ENCODE measurements at regions not wholly inside any gene's neighbourhood (a gene's known extent, or its start where the extent isn't known, plus 50 kb on each side); places are given as distances from the start of the nearest gene placed in this dataset.

DNA sequence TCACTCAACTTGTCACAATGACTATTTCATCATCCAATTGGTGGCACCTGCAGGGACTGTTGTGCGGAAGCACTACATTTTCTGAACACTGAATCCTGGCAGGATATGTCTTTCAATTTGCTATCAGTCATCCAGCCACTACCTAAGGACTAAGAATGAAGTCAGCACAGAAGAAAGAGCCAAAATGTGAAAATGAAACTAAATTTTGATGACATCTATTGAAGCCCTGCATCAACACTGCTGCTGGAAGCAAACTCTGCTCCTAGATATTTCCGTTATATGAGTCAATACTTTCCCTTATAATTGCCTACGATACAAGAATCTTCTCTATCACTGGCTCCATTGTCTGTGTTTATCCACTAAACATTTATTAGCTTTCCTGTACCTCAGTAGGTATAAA lies 917.9 kb downstream of the RAPGEF2 start:
- H3K36me3 ChIP-seq, result no peaks in the 10 kb centered on the region
- H3K4me1 ChIP-seq (ENCODE audit: control insufficient read depth in 1 of 2, low read depth in 2 of 2), result no peaks in the 10 kb centered on the region
- no peak overlapping the region for H3K27ac ChIP-seq
- no peaks in the 10 kb centered on the region for H3K27me3 ChIP-seq (replicated peaks; ENCODE audit: insufficient read depth)
- H3K9me3 ChIP-seq, result no peaks in the 10 kb centered on the region
- ATAC-seq (ENCODE audit: insufficient number of reproducible peaks, low FRiP score, low read depth) (no peak), DNase-seq (ENCODE audit: low spot score) (no peak)
- TF ChIP-seq, protein P1, sequence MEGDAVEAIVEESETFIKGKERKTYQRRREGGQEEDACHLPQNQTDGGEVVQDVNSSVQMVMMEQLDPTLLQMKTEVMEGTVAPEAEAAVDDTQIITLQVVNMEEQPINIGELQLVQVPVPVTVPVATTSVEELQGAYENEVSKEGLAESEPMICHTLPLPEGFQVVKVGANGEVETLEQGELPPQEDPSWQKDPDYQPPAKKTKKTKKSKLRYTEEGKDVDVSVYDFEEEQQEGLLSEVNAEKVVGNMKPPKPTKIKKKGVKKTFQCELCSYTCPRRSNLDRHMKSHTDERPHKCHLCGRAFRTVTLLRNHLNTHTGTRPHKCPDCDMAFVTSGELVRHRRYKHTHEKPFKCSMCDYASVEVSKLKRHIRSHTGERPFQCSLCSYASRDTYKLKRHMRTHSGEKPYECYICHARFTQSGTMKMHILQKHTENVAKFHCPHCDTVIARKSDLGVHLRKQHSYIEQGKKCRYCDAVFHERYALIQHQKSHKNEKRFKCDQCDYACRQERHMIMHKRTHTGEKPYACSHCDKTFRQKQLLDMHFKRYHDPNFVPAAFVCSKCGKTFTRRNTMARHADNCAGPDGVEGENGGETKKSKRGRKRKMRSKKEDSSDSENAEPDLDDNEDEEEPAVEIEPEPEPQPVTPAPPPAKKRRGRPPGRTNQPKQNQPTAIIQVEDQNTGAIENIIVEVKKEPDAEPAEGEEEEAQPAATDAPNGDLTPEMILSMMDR (IDR thresholded peaks at IDR 0.05), result no peak
- no peak overlapping the region for H3K4me3 ChIP-seq

DNA sequence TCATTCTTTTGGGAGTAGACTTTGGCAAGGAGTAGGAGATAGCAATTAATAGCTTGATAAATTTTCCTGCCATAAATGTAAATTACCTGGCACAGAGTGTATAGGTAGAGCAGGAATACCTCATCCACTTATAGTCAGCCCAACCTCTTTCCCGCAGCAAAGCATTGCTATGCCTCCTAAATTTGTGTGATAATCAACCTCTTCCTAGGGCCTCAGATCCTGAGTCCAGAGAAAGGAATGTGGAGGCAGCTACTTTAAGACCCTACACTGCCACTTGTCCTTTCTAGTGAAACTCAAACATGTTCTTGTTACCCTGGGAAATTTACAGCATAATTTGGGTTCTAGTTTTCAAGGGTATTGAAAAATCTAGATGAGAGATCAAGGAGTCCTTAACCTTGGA lies 919.0 kb downstream of the RAPGEF2 start:
- ATAC-seq (ENCODE audit: insufficient number of reproducible peaks, low FRiP score, low read depth) (no peak), DNase-seq (ENCODE audit: low spot score) (no peak)
- no peaks in the 10 kb centered on the region for H3K9me3 ChIP-seq
- no peaks in the 10 kb centered on the region for H3K27me3 ChIP-seq (replicated peaks; ENCODE audit: insufficient read depth)
- TF ChIP-seq, protein P1 (IDR thresholded peaks at IDR 0.05), result no peak
- no peaks in the 10 kb centered on the region for H3K36me3 ChIP-seq
- no peaks in the 10 kb centered on the region for H3K4me1 ChIP-seq (ENCODE audit: control insufficient read depth in 1 of 2, low read depth in 2 of 2)
- H3K27ac ChIP-seq, result no peak overlapping the region
- H3K4me3 ChIP-seq, result no peak overlapping the region

DNA sequence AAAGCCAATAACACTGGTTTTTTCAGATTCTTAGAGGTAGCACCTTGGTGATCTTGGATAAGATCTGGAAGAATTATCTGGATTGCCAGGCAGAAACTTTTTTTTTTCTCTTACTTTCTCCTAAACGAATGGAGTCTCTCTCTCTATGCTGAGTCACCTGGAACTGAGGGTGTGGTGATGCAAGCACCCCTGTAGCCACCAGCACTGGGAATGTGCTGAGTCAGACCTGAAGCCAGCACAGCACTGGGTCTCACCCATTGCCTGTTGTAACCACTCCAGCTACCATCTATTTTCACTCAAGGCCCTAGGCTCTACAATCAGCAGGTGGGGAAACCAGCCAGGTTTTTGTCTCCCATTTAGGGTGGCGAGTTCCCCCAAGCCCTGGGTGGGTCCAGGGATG lies 923.8 kb downstream of the RAPGEF2 start:
- Histone ChIP-seq H3K36me3 (no peaks in the 10 kb centered on the region), H3K9me3 (no peaks in the 10 kb centered on the region), H3K27ac (no peak overlapping the region), H3K4me1 (ENCODE audit: control insufficient read depth in 1 of 2, low read depth in 2 of 2) (no peaks in the 10 kb centered on the region), H3K27me3 (replicated peaks; ENCODE audit: insufficient read depth) (no peaks in the 10 kb centered on the region), H3K4me3 (no peak overlapping the region)
- TF ChIP-seq, protein P1 (IDR thresholded peaks at IDR 0.05), result no peak
- no peak for DNase-seq (ENCODE audit: low spot score)
- no peak for ATAC-seq (ENCODE audit: insufficient number of reproducible peaks, low FRiP score, low read depth)

DNA sequence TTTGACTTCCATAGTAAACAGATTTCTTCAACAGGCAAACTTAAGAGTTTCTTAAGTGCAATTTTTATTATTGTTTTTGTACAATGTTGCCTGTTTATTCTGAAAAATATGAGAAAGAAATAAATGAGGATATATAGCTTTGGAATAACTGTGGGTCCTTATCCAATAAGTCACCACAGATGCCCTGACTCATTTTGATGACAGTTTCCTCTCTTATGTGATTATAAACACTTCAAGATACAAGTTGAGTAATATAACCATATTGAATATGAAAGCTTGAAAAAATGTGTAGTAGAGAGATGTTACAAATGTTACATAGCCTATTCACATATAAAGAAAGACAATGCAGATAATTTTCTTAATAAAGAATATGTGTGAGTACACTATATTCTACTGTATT lies 931.6 kb downstream of the RAPGEF2 start:
- no peak overlapping the region for H3K27ac ChIP-seq
- no peaks in the 10 kb centered on the region for H3K4me1 ChIP-seq (ENCODE audit: control insufficient read depth in 1 of 2, low read depth in 2 of 2)
- ATAC-seq (ENCODE audit: insufficient number of reproducible peaks, low FRiP score, low read depth) (no peak), DNase-seq (ENCODE audit: low spot score) (no peak)
- no peaks in the 10 kb centered on the region for H3K27me3 ChIP-seq (replicated peaks; ENCODE audit: insufficient read depth)
- H3K9me3 ChIP-seq, result no peaks in the 10 kb centered on the region
- TF ChIP-seq, protein P1 (IDR thresholded peaks at IDR 0.05), result no peak
- no peak overlapping the region for H3K4me3 ChIP-seq
- H3K36me3 ChIP-seq, result no peaks in the 10 kb centered on the region

DNA sequence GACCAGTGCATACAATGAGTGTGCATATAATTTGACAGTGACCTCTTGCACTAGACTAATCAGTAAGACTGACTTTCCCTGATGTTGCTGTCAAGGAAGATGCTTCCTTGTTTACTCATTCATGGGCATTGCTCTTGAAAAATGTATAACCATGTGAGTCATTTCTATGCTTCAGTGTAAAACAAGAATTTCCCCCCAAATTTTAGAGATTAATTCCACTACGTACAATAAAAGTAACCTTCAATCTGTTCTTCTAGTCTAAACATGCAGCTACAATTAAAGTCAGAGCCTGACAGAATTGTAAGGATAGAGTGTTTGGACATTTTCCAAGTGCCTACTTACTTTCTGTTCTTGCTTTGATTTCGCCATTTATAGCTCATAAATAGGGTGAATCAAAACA lies 935.7 kb downstream of the RAPGEF2 start:
- Histone ChIP-seq H3K36me3 (no peaks in the 10 kb centered on the region), H3K9me3 (no peaks in the 10 kb centered on the region), H3K27ac (no peak overlapping the region), H3K4me3 (no peak overlapping the region), H3K4me1 (ENCODE audit: control insufficient read depth in 1 of 2, low read depth in 2 of 2) (no peaks in the 10 kb centered on the region), H3K27me3 (replicated peaks; ENCODE audit: insufficient read depth) (no peaks in the 10 kb centered on the region)
- ATAC-seq (ENCODE audit: insufficient number of reproducible peaks, low FRiP score, low read depth) (no peak), DNase-seq (ENCODE audit: low spot score) (no peak)
- TF ChIP-seq, protein P1 (IDR thresholded peaks at IDR 0.05), result no peak

Measured in thoracic aorta (tissue), 2 donors.